CD14-positive monocyte (primary cell): ENCODE measurements at regions not wholly inside any gene's neighbourhood (a gene's known extent, or its start where the extent isn't known, plus 50 kb on each side); places are given as distances from the start of the nearest gene placed in this dataset.

Source experiments
- DNase-seq, 3 donors: peaks; one replicate each; pipeline ENCODE4 v3.0.0-alpha.2; 2011 to 2022
- H2AFZ ChIP-seq: 2 replicates; pipeline ENCODE4 v1.6.0; 2012; ENCODE audit warnings: mild to moderate bottlenecking, low read depth, low read length, inconsistent platforms; ENCODE audit not compliant: insufficient read depth, poor library complexity, severe bottlenecking
- H3K27ac ChIP-seq, 2 donors: 1 replicate in 1 of 2; 2 replicates in 1 of 2; pipeline ENCODE4 v1.5.1; 2012 to 2013; ENCODE audit warnings: low read length in 2 of 2, control low read depth in 1 of 2, inconsistent platforms in 1 of 2, low read depth in 1 of 2, mild to moderate bottlenecking in 1 of 2
- H3K27me3 ChIP-seq, 2 donors: one replicate each; pipeline versions ENCODE4 v1.6.0 to v1.6.1; 2011 to 2013; ENCODE audit warnings: low read length in 2 of 2; ENCODE audit not compliant: control insufficient read depth in 2 of 2, insufficient read depth in 2 of 2
- H3K36me3 ChIP-seq, 2 donors: replicated peaks in 1 of 2; 1 replicate in 1 of 2; 2 replicates in 1 of 2; pipeline versions ENCODE4 v1.5.1 to v1.6.1; 2012 to 2013; ENCODE audit warnings: low read length in 2 of 2, control low read depth in 1 of 2, inconsistent platforms in 1 of 2, mild to moderate bottlenecking in 1 of 2; ENCODE audit not compliant: insufficient read depth in 2 of 2, control insufficient read depth in 1 of 2
- H3K4me1 ChIP-seq, 2 donors: 1 replicate in 1 of 2; 2 replicates in 1 of 2; pipeline versions ENCODE4 v1.5.1 to v1.6.1; 2012 to 2013; ENCODE audit warnings: low read length in 2 of 2, control low read depth in 1 of 2, inconsistent platforms in 1 of 2, mild to moderate bottlenecking in 1 of 2, moderate library complexity in 1 of 2; ENCODE audit not compliant: insufficient read depth in 2 of 2, control insufficient read depth in 1 of 2
- H3K4me2 ChIP-seq: replicated peaks from 2 replicates; pipeline ENCODE3; 2012; ENCODE audit warnings: low read length, moderate library complexity, mild to moderate bottlenecking; ENCODE audit not compliant: poor library complexity, severe bottlenecking; ENCODE audit errors: extremely low read depth
- H3K4me3 ChIP-seq, 3 experiments: fragments of 200-600 bp in 1 of 3; sonication (generic) in 1 of 3; replicated peaks in 1 of 3; 1 replicate in 2 of 3; 2 replicates in 1 of 3; pipeline ENCODE4 v1.5.1; 2011 to 2013; ENCODE audit warnings: low read length in 3 of 3, mild to moderate bottlenecking in 3 of 3, control low read depth in 2 of 3, low read depth in 2 of 3, inconsistent platforms in 1 of 3, moderate library complexity in 1 of 3
- H3K79me2 ChIP-seq: 2 replicates; pipeline ENCODE4 v1.6.0; 2012; ENCODE audit warnings: mild to moderate bottlenecking, control low read depth, inconsistent platforms, low read length, moderate library complexity; ENCODE audit not compliant: insufficient read depth
- H3K9ac ChIP-seq: 2 replicates; pipeline ENCODE4 v1.6.0; 2017; ENCODE audit warnings: low read length, mild to moderate bottlenecking; ENCODE audit not compliant: insufficient read depth, poor library complexity, severe bottlenecking
- H3K9me3 ChIP-seq, 2 donors: replicated peaks in 1 of 2; 1 replicate in 1 of 2; 2 replicates in 1 of 2; pipeline versions ENCODE4 v1.5.1 to v1.6.1; 2012 to 2013; ENCODE audit warnings: low read length in 2 of 2, control low read depth in 1 of 2; ENCODE audit not compliant: control insufficient read depth in 1 of 2, insufficient read depth in 1 of 2
- H4K20me1 ChIP-seq: 2 replicates; pipeline ENCODE4 v1.6.0; 2012; ENCODE audit warnings: mild to moderate bottlenecking, low read length, control low read depth, moderate library complexity; ENCODE audit not compliant: insufficient read depth
- H3K27ac Mint-ChIP-seq, 7 donors: one replicate each; pipeline ENCODE4 v1.8.0; 2020; ENCODE audit warnings: mild to moderate bottlenecking in 7 of 7, mixed read lengths in 7 of 7, moderate library complexity in 6 of 7, inconsistent platforms in 2 of 7
- H3K27me3 Mint-ChIP-seq, 3 donors: one replicate each; pipeline ENCODE4 v1.8.0; 2021 to 2022; ENCODE audit warnings: low read depth in 3 of 3, mild to moderate bottlenecking in 3 of 3, mixed read lengths in 3 of 3, moderate library complexity in 3 of 3, inconsistent platforms in 1 of 3
- H3K36me3 Mint-ChIP-seq, 2 donors: one replicate each; pipeline ENCODE4 v1.8.0; 2020; ENCODE audit warnings: mixed read lengths in 2 of 2, inconsistent platforms in 1 of 2, mild to moderate bottlenecking in 1 of 2
- H3K4me1 Mint-ChIP-seq: one replicate; pipeline ENCODE4 v1.8.0; 2020; ENCODE audit warnings: mild to moderate bottlenecking, mixed read lengths
- H3K4me3 Mint-ChIP-seq, 2 donors: one replicate each; pipeline ENCODE4 v1.8.0; 2020; ENCODE audit warnings: mild to moderate bottlenecking in 2 of 2, mixed read lengths in 2 of 2, moderate library complexity in 1 of 2
- H3K9me3 Mint-ChIP-seq, 7 donors: one replicate each; pipeline ENCODE4 v1.8.0; 2020 to 2022; ENCODE audit warnings: mixed read lengths in 7 of 7, mild to moderate bottlenecking in 6 of 7, moderate library complexity in 6 of 7, inconsistent platforms in 2 of 7
- CTCF ChIP-seq: fragments of 200-600 bp; IDR thresholded peaks from one replicate; pipeline ENCODE4 v1.8.0; 2022; ENCODE audit warnings: antibody characterized with exemption, mild to moderate bottlenecking
- WGBS: methylation state at CpG from one replicate; pipeline ENCODE4 v1.1.5; 2013; ENCODE audit warnings: missing lambda C conversion rate; ENCODE audit not compliant: insufficient coverage; 5-methylcytosine and 5-hydroxymethylcytosine counted together
- intact Hi-C, 2 donors: fragments of 100-400 bp; cut with micrococcal nuclease; formaldehyde crosslinking; loops; one replicate each; pipeline versions ENCODE4 v1.15.0 to v1.15.1; 2023

- no peak for TF ChIP-seq CTCF
- intact Hi-C loops = no loop called here
- Histone ChIP-seq H3K4me2 (no peak overlapping the region), H3K9me3 (peaks cover 0 to 10% of the 10 kb centered on the region in 2 donors), H3K4me1 (peaks cover 9% of the 10 kb centered on the region in 2 donors), H2AFZ (no peak overlapping the region), H3K9ac (no peak overlapping the region), H3K79me2 (no peaks in the 10 kb centered on the region), H3K36me3 (no peaks in the 10 kb centered on the region), H3K27ac (no peak overlapping the region), H3K4me3 (no peak overlapping the region), H3K27me3 (peaks cover 15 to 25% of the 10 kb centered on the region in 2 donors), H4K20me1 (no peaks in the 10 kb centered on the region)
- WGBS = 100% methylated on average over 1 of the region's 9 CpGs
- Mint-ChIP-seq H3K9me3 (peaks cover 0 to 19% (median 8%) of the 10 kb centered on the region in 7 donors), H3K36me3 (no peaks in the 10 kb centered on the region), H3K27ac (no peak overlapping the region), H3K4me3 (no peak overlapping the region), H3K4me1 (peaks cover 19% of the 10 kb centered on the region), H3K27me3 (peaks cover 20 to 37% (median 32%) of the 10 kb centered on the region in 3 donors)
- DNase-seq = no peak
These were observed 62.1 kb upstream of the CCDC160 start for GRCh38 chrX:134174859-134175258.

DNA sequence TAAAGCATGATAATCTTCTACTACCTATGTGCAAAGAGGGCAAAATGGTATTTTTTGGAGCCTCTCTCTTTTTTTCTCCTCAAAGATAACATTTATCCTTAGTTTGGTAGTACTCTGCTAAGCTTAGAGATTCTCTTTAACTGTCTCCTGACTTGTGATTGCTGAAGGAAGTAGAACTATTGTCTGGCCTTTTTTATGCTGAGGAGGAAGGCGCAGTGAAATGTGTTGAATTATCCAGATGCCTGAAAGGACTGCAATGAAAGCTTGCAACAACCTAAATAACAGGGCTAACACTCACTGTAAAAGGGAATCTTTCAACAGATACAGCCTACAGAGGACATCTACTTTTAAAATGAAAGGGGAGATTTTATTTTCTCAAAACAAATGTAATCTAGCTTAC lies 59.5 kb upstream of the CCDC160 start:
- H3K27me3 Mint-ChIP-seq = peaks cover 20 to 34% (median 24%) of the 10 kb centered on the region in 3 donors
- Histone ChIP-seq H3K4me1 (peaks cover 9% of the 10 kb centered on the region in 2 donors), H3K9ac (no peak overlapping the region), H2AFZ (no peak overlapping the region), H3K4me3 (no peak overlapping the region), H3K36me3 (no peaks in the 10 kb centered on the region), H3K79me2 (no peaks in the 10 kb centered on the region), H4K20me1 (no peaks in the 10 kb centered on the region), H3K4me2 (no peak overlapping the region), H3K27ac (no peak overlapping the region), H3K27me3 (peaks cover 15 to 20% of the 10 kb centered on the region in 2 donors), H3K9me3 (peaks cover 0 to 9% of the 10 kb centered on the region in 2 donors)
- intact Hi-C loops = no loop called here
- H3K9me3 Mint-ChIP-seq = peaks cover 0 to 10% (median 0%) of the 10 kb centered on the region in 7 donors
- no CpG with 5 or more reads among the region's 1 CpG for WGBS
- H3K4me3 Mint-ChIP-seq = no peak overlapping the region
- no peak for DNase-seq
- H3K27ac Mint-ChIP-seq = no peak overlapping the region
- no peak for TF ChIP-seq CTCF
- H3K36me3 Mint-ChIP-seq = no peaks in the 10 kb centered on the region
- H3K4me1 Mint-ChIP-seq = peaks cover 14% of the 10 kb centered on the region
